GM12878 (cell line): ENCODE measurements at regions not wholly inside any gene's neighbourhood (a gene's known extent, or its start where the extent isn't known, plus 50 kb on each side); places are given as distances from the start of the nearest gene placed in this dataset.

ENCODE experiments used
- ATAC-seq: fragments of 200-7000 bp; cut with Tn5 transposase; 3 replicates; pipeline ENCODE4 v1.9.1; 2020; ENCODE audit warnings: mild to moderate bottlenecking, moderate library complexity
- BruUV-seq: library from RNA; stranded (reverse); fragments of 400-500 nt; replicated peaks from 2 replicates; lab custom pipeline; 2021; lab: Mats Ljungman, UMichigan
- CTCF ChIA-PET: fragments of 300-600 bp; sonication (Branson Sonifier 250); formaldehyde crosslinking; extraction: SDS; loops from one replicate; lab custom pipeline; 2021; ENCODE audit warnings: inconsistent platforms; lab: Yijun Ruan, JAX
- POLR2A ChIA-PET: fragments of 350-600 bp; formaldehyde crosslinking; extraction: SDS; loops from one replicate; lab custom pipeline; 2021; ENCODE audit warnings: inconsistent platforms; lab: Charles Lee
- RAD21 ChIA-PET: fragments of 300-600 bp; sonication (Branson Sonifier 250); formaldehyde crosslinking; loops from one replicate; lab custom pipeline; 2023; ENCODE audit warnings: antibody characterized with exemption; ENCODE audit not compliant: unreplicated experiment; lab: Charles Lee
- SMC1A ChIA-PET: fragments of 300-600 bp; sonication (Branson Sonifier 250); formaldehyde crosslinking; loops from one replicate; lab custom pipeline; 2023; ENCODE audit not compliant: unreplicated experiment, uncharacterized antibody; lab: Charles Lee
- DNase-seq: peaks from one replicate; pipeline ENCODE4 v3.0.0-alpha.2; 2011; ENCODE audit warnings: low read depth, low spot score
- FAIRE-seq: peaks from 3 replicates; lab custom pipeline; 2011; peaks lifted over from hg19 to GRCh38; lab: Jason Lieb, UNC
- H2AFZ ChIP-seq: 2 replicates; pipeline ENCODE4 v1.6.0; 2011; ENCODE audit warnings: low read depth, low read length, control low read depth; ENCODE audit not compliant: control insufficient read depth
- H3K27ac ChIP-seq: 2 replicates; pipeline ENCODE4 v1.5.1; 2011; ENCODE audit warnings: control low read depth; ENCODE audit not compliant: control insufficient read depth, insufficient read depth
- H3K27me3 ChIP-seq, 2 experiments: replicated peaks in 1 of 2; 2 replicates each; pipeline versions ENCODE4 v1.6.0 to v1.6.1; 2011; ENCODE audit warnings: low read length in 1 of 2; ENCODE audit not compliant: control insufficient read depth in 2 of 2, insufficient read depth in 2 of 2
- H3K36me3 ChIP-seq, 2 experiments: 2 replicates each; pipeline ENCODE4 v1.5.1; 2011; ENCODE audit warnings: low read length in 1 of 2; ENCODE audit not compliant: control insufficient read depth in 2 of 2, insufficient read depth in 2 of 2
- H3K4me1 ChIP-seq: 2 replicates; pipeline ENCODE4 v1.6.1; 2011; ENCODE audit warnings: mild to moderate bottlenecking, low read length, moderate library complexity, mixed read lengths; ENCODE audit not compliant: control insufficient read depth, insufficient read depth
- H3K4me2 ChIP-seq: 2 replicates; pipeline ENCODE4 v1.6.0; 2011; ENCODE audit warnings: control low read depth; ENCODE audit not compliant: control insufficient read depth, insufficient read depth
- H3K4me3 ChIP-seq: fragments of 200-600 bp; sonication (generic); 2 replicates; pipeline ENCODE4 v1.5.1; 2016
- H3K79me2 ChIP-seq: 2 replicates; pipeline ENCODE4 v1.6.0; 2011; ENCODE audit warnings: low read length; ENCODE audit not compliant: control insufficient read depth, insufficient read depth
- H3K9ac ChIP-seq: 2 replicates; pipeline ENCODE4 v1.8.0; 2011; ENCODE audit warnings: low read length, control low read depth, mixed read lengths; ENCODE audit not compliant: control insufficient read depth, insufficient read depth
- H3K9me3 ChIP-seq: replicated peaks from 3 replicates; pipeline ENCODE4 v1.5.1; 2011; ENCODE audit warnings: mild to moderate bottlenecking, low read length; ENCODE audit not compliant: control insufficient read depth, insufficient read depth
- H4K20me1 ChIP-seq: 2 replicates; pipeline ENCODE4 v1.6.0; 2011; ENCODE audit not compliant: control insufficient read depth, insufficient read depth
- EGR1 ChIP-seq, 2 experiments: IDR thresholded peaks; 1 replicate in 1 of 2; 2 replicates in 1 of 2; pipeline ENCODE4 v1.6.1; 2011 to 2012; ENCODE audit warnings: low read depth in 2 of 2, low read length in 2 of 2, borderline replicate concordance in 1 of 2, mild to moderate bottlenecking in 1 of 2, moderate library complexity in 1 of 2
- ETV6 ChIP-seq, 2 experiments: fragments of 450-650 bp in 1 of 2; IDR thresholded peaks in 1 of 2; conservative IDR thresholded peaks in 1 of 2; 2 replicates each; pipeline ENCODE4 v1.6.1; 2014; ENCODE audit warnings: antibody characterized with exemption in 1 of 2, borderline replicate concordance in 1 of 2, low read depth in 1 of 2, mild to moderate bottlenecking in 1 of 2, moderate library complexity in 1 of 2
- GABPA ChIP-seq: IDR thresholded peaks from 2 replicates; pipeline ENCODE4 v1.6.1; 2014; ENCODE audit warnings: antibody characterized with exemption, low read depth, mild to moderate bottlenecking, inconsistent platforms
- MTA3 ChIP-seq: IDR thresholded peaks from 2 replicates; pipeline ENCODE4 v1.6.1; 2012; ENCODE audit warnings: low read length, inconsistent platforms, borderline replicate concordance
- NBN ChIP-seq: fragments of 450-650 bp; IDR thresholded peaks from 2 replicates; pipeline ENCODE4 v1.6.1; 2016
- NFYB ChIP-seq: IDR thresholded peaks from 2 replicates; pipeline ENCODE4 v1.6.1; 2011; ENCODE audit warnings: low read depth, mild to moderate bottlenecking, low read length, improper control_type of control experiment, moderate library complexity; ENCODE audit not compliant: insufficient read depth
- SMAD5 ChIP-seq: IDR thresholded peaks from 2 replicates; pipeline ENCODE4 v1.6.1; 2016; ENCODE audit warnings: antibody characterized with exemption, low read depth
- SPI1 ChIP-seq: IDR thresholded peaks from 2 replicates; pipeline ENCODE4 v1.6.1; 2011; ENCODE audit warnings: low read depth, mild to moderate bottlenecking, low read length, moderate library complexity, borderline replicate concordance; ENCODE audit not compliant: insufficient read depth
- SUZ12 ChIP-seq: fragments of 200-600 bp; sonication (generic); IDR thresholded peaks from one replicate; pipeline ENCODE4 v1.6.1; 2018; ENCODE audit warnings: antibody characterized with exemption, mild to moderate bottlenecking; ENCODE audit not compliant: unreplicated experiment
- TAF1 ChIP-seq: IDR thresholded peaks from 2 replicates; pipeline ENCODE4 v1.6.1; 2011; ENCODE audit warnings: mild to moderate bottlenecking, low read depth, low read length, borderline replicate concordance
- WGBS: methylation state at CpG from one replicate; pipeline ENCODE4 v1.1.6; 2016; ENCODE audit warnings: low lambda C conversion rate; ENCODE audit not compliant: insufficient replicate concordance, insufficient coverage; ENCODE audit errors: missing lambda C conversion rate; 5-methylcytosine and 5-hydroxymethylcytosine counted together
- in situ Hi-C: fragments of 300-500 bp; cut with MboI; formaldehyde crosslinking; loops from 9 replicates; pipeline ENCODE4 v1.14.3; 2018; ENCODE audit warnings: mixed read lengths
- intact Hi-C: fragments of 100-400 bp; cut with micrococcal nuclease; formaldehyde crosslinking; loops from one replicate; pipeline ENCODE4 v1.14.2; 2022; ENCODE audit not compliant: unreplicated experiment
- TF ChIP-seq, protein P1 (sequence below): fragments of 450-650 bp; formaldehyde crosslinking; IDR thresholded peaks from 2 replicates; pipeline ENCODE4 v1.4.0; 2022; ENCODE audit warnings: mild to moderate bottlenecking, moderate library complexity
- TF ChIP-seq, protein P2 (sequence below): fragments of 450-650 bp; IDR thresholded peaks from 2 replicates; pipeline ENCODE4 v1.6.1; 2017; ENCODE audit warnings: antibody characterized with exemption, mild to moderate bottlenecking, moderate library complexity
- TF ChIP-seq, protein P3 (sequence below), 3 experiments: IDR thresholded peaks in 2 of 3; conservative IDR thresholded peaks in 1 of 3; 2 replicates each; pipeline ENCODE4 v1.5.1; 2011; ENCODE audit warnings: low read depth in 3 of 3, low read length in 3 of 3, mild to moderate bottlenecking in 3 of 3, control low read depth in 2 of 3, moderate library complexity in 2 of 3, inconsistent platforms in 1 of 3, mixed read lengths in 1 of 3; ENCODE audit not compliant: control insufficient read depth in 2 of 3, insufficient read depth in 1 of 3; ENCODE audit errors: extremely low read depth in 1 of 3

DNA sequence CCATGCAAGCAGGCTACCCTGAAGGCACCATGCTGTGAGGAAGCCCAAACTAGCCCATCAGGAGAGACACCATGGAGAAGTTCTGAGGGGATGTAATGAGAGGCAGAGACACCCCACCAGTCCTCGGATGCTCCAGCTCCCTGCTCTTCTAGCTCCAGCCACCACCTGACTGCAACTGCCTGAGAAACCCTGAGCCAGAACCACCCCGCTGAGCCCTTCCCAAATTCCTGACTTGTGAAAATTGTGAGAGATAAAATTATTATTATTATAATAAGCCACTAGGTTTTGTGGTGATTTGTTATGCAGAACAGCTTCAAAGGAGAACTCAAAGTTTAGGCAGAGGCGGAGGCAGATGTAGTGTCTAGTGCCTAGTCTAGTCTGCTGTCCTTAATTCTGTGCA, 67.1 kb upstream of the HK2 start (continued):
- TF ChIP-seq TAF1: no peak

DNA sequence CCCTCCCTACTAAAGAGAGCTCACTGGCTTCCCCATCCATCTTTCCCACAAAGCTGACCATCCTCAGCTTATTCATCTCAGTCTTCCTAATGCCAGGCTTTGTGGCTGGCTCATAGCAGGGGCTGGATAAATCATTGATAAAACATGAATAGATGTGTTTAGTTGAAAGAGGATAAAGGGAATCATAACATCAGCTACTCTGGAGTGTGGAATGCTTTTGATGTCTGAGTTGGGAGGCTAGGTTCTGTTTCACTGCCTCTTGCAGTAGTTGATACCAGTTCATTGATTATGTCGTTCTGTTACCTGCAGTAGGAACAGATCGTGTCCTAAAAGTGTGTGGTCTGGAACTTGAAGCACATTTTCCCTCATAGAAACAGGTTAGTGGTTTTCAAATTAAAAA, 66.3 kb upstream of the HK2 start:
- no peak for ATAC-seq
- intact Hi-C loops: no loop called here
- no peak overlapping the region for H2AFZ ChIP-seq
- H4K20me1 ChIP-seq: no peaks in the 10 kb centered on the region
- H3K4me2 ChIP-seq: no peak overlapping the region
- no peaks in the 10 kb centered on the region for H3K36me3 ChIP-seq
- H3K4me1 ChIP-seq: peaks cover 12% of the 10 kb centered on the region; the same call in 1 of the 2 replicates
- no peaks in the 10 kb centered on the region for H3K79me2 ChIP-seq
- TF ChIP-seq EGR1 (IDR thresholded peaks at IDR 0.05; ENCODE audit: borderline replicate concordance in 1 of 2, low read depth in 2 of 2, low read length in 2 of 2): no peak
- TF ChIP-seq, protein P1, sequence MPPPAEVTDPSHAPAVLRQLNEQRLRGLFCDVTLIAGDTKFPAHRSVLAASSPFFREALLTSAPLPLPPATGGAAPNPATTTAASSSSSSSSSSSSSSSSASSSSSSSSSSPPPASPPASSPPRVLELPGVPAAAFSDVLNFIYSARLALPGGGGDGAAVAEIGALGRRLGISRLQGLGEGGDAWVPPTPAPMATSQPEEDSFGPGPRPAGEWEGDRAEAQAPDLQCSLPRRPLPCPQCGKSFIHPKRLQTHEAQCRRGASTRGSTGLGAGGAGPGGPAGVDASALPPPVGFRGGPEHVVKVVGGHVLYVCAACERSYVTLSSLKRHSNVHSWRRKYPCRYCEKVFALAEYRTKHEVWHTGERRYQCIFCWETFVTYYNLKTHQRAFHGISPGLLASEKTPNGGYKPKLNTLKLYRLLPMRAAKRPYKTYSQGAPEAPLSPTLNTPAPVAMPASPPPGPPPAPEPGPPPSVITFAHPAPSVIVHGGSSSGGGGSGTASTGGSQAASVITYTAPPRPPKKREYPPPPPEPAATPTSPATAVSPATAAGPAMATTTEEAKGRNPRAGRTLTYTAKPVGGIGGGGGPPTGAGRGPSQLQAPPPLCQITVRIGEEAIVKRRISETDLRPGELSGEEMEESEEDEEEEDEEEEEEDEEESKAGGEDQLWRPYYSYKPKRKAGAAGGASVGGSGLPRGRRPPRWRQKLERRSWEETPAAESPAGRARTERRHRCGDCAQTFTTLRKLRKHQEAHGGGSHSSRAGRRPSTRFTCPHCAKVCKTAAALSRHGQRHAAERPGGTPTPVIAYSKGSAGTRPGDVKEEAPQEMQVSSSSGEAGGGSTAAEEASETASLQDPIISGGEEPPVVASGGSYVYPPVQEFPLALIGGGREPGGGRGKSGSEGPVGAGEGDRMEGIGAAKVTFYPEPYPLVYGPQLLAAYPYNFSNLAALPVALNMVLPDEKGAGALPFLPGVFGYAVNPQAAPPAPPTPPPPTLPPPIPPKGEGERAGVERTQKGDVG (CRISPR knock-in tag): no peak
- TF ChIP-seq SPI1: no peak
- no peak for TF ChIP-seq ETV6 (conservative IDR thresholded peaks at IDR 0.05 in 1 of 2, IDR thresholded peaks at IDR 0.05 in 1 of 2; ENCODE audit: borderline replicate concordance in 1 of 2, low read depth in 1 of 2)
- no peak for TF ChIP-seq NFYB
- TF ChIP-seq, protein P2, sequence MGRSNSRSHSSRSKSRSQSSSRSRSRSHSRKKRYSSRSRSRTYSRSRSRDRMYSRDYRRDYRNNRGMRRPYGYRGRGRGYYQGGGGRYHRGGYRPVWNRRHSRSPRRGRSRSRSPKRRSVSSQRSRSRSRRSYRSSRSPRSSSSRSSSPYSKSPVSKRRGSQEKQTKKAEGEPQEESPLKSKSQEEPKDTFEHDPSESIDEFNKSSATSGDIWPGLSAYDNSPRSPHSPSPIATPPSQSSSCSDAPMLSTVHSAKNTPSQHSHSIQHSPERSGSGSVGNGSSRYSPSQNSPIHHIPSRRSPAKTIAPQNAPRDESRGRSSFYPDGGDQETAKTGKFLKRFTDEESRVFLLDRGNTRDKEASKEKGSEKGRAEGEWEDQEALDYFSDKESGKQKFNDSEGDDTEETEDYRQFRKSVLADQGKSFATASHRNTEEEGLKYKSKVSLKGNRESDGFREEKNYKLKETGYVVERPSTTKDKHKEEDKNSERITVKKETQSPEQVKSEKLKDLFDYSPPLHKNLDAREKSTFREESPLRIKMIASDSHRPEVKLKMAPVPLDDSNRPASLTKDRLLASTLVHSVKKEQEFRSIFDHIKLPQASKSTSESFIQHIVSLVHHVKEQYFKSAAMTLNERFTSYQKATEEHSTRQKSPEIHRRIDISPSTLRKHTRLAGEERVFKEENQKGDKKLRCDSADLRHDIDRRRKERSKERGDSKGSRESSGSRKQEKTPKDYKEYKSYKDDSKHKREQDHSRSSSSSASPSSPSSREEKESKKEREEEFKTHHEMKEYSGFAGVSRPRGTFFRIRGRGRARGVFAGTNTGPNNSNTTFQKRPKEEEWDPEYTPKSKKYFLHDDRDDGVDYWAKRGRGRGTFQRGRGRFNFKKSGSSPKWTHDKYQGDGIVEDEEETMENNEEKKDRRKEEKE: no peak
- TF ChIP-seq SUZ12: no peak
- TF ChIP-seq, protein P3, sequence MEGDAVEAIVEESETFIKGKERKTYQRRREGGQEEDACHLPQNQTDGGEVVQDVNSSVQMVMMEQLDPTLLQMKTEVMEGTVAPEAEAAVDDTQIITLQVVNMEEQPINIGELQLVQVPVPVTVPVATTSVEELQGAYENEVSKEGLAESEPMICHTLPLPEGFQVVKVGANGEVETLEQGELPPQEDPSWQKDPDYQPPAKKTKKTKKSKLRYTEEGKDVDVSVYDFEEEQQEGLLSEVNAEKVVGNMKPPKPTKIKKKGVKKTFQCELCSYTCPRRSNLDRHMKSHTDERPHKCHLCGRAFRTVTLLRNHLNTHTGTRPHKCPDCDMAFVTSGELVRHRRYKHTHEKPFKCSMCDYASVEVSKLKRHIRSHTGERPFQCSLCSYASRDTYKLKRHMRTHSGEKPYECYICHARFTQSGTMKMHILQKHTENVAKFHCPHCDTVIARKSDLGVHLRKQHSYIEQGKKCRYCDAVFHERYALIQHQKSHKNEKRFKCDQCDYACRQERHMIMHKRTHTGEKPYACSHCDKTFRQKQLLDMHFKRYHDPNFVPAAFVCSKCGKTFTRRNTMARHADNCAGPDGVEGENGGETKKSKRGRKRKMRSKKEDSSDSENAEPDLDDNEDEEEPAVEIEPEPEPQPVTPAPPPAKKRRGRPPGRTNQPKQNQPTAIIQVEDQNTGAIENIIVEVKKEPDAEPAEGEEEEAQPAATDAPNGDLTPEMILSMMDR (IDR thresholded peaks at IDR 0.05 in 2 of 3, conservative IDR thresholded peaks at IDR 0.05 in 1 of 3; ENCODE audit: control insufficient read depth in 2 of 3, extremely low read depth in 1 of 3, insufficient read depth in 1 of 3, low read depth in 3 of 3, low read length in 3 of 3): no peak
- no peak for TF ChIP-seq NBN
- no peak for TF ChIP-seq GABPA
- no peak for TF ChIP-seq MTA3
- no peak for TF ChIP-seq SMAD5
- H3K9me3 ChIP-seq: no peaks in the 10 kb centered on the region
- no peaks in the 10 kb centered on the region for H3K27me3 ChIP-seq
- H3K4me3 ChIP-seq: no peak overlapping the region
- ChIA-PET RAD21 (no interaction called here), SMC1A (interaction anchor here (0.6 to 1.6 kb wide), 2 partner anchors 10 to 48 kb away, joined by 3 to 4 read pairs; no protein-coding TSS in a partner anchor), CTCF (interaction anchor here (0.9 to 1.6 kb wide), 3 partner anchors 52 to 97 kb away, joined by 3 to 5 read pairs (median 3); no protein-coding TSS in a partner anchor), POLR2A (interaction anchor here (0.6 kb wide), 1 partner anchor 32 kb away, joined by 4 read pairs; no protein-coding TSS in a partner anchor)
- in situ Hi-C loops: no loop called here
- no peak for FAIRE-seq
- H3K9ac ChIP-seq: no peak overlapping the region
- DNase-seq: no peak
- H3K27ac ChIP-seq: no peak overlapping the region
- BruUV-seq: no TSS peak
- WGBS: 37% methylated on average over 2 of the region's 2 CpGs
